Endodermal cell (in vitro differentiated cells): ENCODE measurements at regions not wholly inside any gene's neighbourhood (a gene's known extent, or its start where the extent isn't known, plus 50 kb on each side); places are given as distances from the start of the nearest gene placed in this dataset.

Experiments
- DNase-seq: peaks from one replicate; pipeline ENCODE4 v3.0.0-alpha.2; 2017
- H3K27ac ChIP-seq: 2 replicates; pipeline ENCODE4 v1.5.1; 2013; ENCODE audit warnings: mild to moderate bottlenecking, low read depth, low read length, moderate library complexity
- H3K27me3 ChIP-seq: 2 replicates; pipeline ENCODE4 v1.6.1; 2013; ENCODE audit warnings: mild to moderate bottlenecking, low read length, moderate library complexity; ENCODE audit not compliant: insufficient read depth, control insufficient read depth, poor library complexity, severe bottlenecking
- H3K36me3 ChIP-seq: 2 replicates; pipeline ENCODE4 v1.7.0; 2013; ENCODE audit warnings: mild to moderate bottlenecking, low read length, moderate library complexity; ENCODE audit not compliant: control insufficient read depth, insufficient read depth
- H3K4me1 ChIP-seq: one replicate; pipeline ENCODE4 v1.7.0; 2013; ENCODE audit warnings: low read length; ENCODE audit not compliant: control insufficient read depth, insufficient read depth
- H3K4me3 ChIP-seq: 2 replicates; pipeline ENCODE4 v1.5.1; 2013; ENCODE audit warnings: mild to moderate bottlenecking, low read length, moderate library complexity
- H3K9ac ChIP-seq: 2 replicates; pipeline ENCODE4 v1.6.1; 2013; ENCODE audit warnings: mild to moderate bottlenecking, low read length, moderate library complexity; ENCODE audit not compliant: poor library complexity, severe bottlenecking; ENCODE audit errors: extremely low read depth
- H3K9me3 ChIP-seq: 2 replicates; pipeline ENCODE4 v1.6.1; 2013; ENCODE audit warnings: mild to moderate bottlenecking, low read length, moderate library complexity; ENCODE audit not compliant: control insufficient read depth
- H3K27ac Mint-ChIP-seq: 2 replicates; pipeline ENCODE4 v1.8.0; 2020; ENCODE audit warnings: mixed read lengths
- H3K27me3 Mint-ChIP-seq: 2 replicates; pipeline ENCODE4 v1.8.0; 2021; ENCODE audit warnings: mild to moderate bottlenecking, mixed read lengths; ENCODE audit not compliant: insufficient read depth
- H3K36me3 Mint-ChIP-seq: 2 replicates; pipeline ENCODE4 v1.8.0; 2020; ENCODE audit warnings: low read depth, mixed read lengths
- H3K4me1 Mint-ChIP-seq: 2 replicates; pipeline ENCODE4 v1.8.0; 2020; ENCODE audit warnings: mixed read lengths
- H3K4me3 Mint-ChIP-seq: 2 replicates; pipeline ENCODE4 v1.8.0; 2020; ENCODE audit warnings: mild to moderate bottlenecking, moderate library complexity, mixed read lengths
- H3K9me3 Mint-ChIP-seq: 2 replicates; pipeline ENCODE4 v1.8.0; 2020; ENCODE audit warnings: mild to moderate bottlenecking, mixed read lengths
- CTCF ChIP-seq: fragments of 200-600 bp; sonication (generic); conservative IDR thresholded peaks from 2 replicates; pipeline ENCODE4 v1.5.0; 2021; ENCODE audit warnings: antibody characterized with exemption, mild to moderate bottlenecking
- WGBS, 2 experiments: methylation state at CpG; one replicate each; pipeline versions ENCODE4 v1.1.5 to v1.1.7; 2013; ENCODE audit warnings: missing lambda C conversion rate in 2 of 2, mixed read lengths in 1 of 2; ENCODE audit not compliant: insufficient coverage in 1 of 2, insufficient read length in 1 of 2; 5-methylcytosine and 5-hydroxymethylcytosine counted together

- Mint-ChIP-seq H3K9me3 (peaks cover 3% of the 10 kb centered on the region), H3K27me3 (peaks cover 54% of the 10 kb centered on the region), H3K36me3 (peaks cover under 1% of the 10 kb centered on the region), H3K4me1 (peaks cover 20% of the 10 kb centered on the region), H3K27ac (no peak overlapping the region), H3K4me3 (no peak overlapping the region)
- Histone ChIP-seq H3K4me1 (peaks cover 5% of the 10 kb centered on the region), H3K36me3 (no peaks in the 10 kb centered on the region), H3K9me3 (peaks cover 5% of the 10 kb centered on the region), H3K27ac (no peak overlapping the region), H3K9ac (no peak overlapping the region), H3K27me3 (peaks cover 63% of the 10 kb centered on the region), H3K4me3 (no peak overlapping the region)
- no peak for DNase-seq
- no peak for TF ChIP-seq CTCF
Measured at GRCh38 chr12:5308216-5308615, 123.7 kb upstream of the NTF3 start.

GRCh38 chr12:5308996-5309395 is 122.9 kb upstream of the NTF3 start:
- Mint-ChIP-seq H3K4me3 (no peak overlapping the region), H3K9me3 (peaks cover 10% of the 10 kb centered on the region), H3K36me3 (peaks cover 3% of the 10 kb centered on the region), H3K27me3 (peaks cover 54% of the 10 kb centered on the region), H3K27ac (no peak overlapping the region), H3K4me1 (peaks cover 20% of the 10 kb centered on the region)
- H3K36me3 ChIP-seq: no peaks in the 10 kb centered on the region
- no peak for TF ChIP-seq CTCF
- peaks cover 5% of the 10 kb centered on the region for H3K4me1 ChIP-seq
- no peak overlapping the region for H3K4me3 ChIP-seq
- no peak overlapping the region for H3K9ac ChIP-seq
- no peak for DNase-seq
- 94 to 100% methylated on average over 5 to 8 of the region's 8 CpGs for WGBS, 2 experiments
- peaks cover 12% of the 10 kb centered on the region for H3K9me3 ChIP-seq
- H3K27ac ChIP-seq: no peak overlapping the region
- H3K27me3 ChIP-seq: peaks cover 55% of the 10 kb centered on the region

GRCh38 chr12:5309654-5310053 is 122.3 kb upstream of the NTF3 start:
- 92 to 100% methylated on average over 1 to 8 of the region's 8 CpGs for WGBS, 2 experiments
- Histone ChIP-seq H3K9me3 (peaks cover 19% of the 10 kb centered on the region), H3K9ac (no peak overlapping the region), H3K4me1 (peaks cover 5% of the 10 kb centered on the region), H3K36me3 (no peaks in the 10 kb centered on the region), H3K27me3 (peaks cover 49% of the 10 kb centered on the region), H3K27ac (no peak overlapping the region), H3K4me3 (no peak overlapping the region)
- no peak for DNase-seq
- peaks cover 50% of the 10 kb centered on the region for H3K27me3 Mint-ChIP-seq
- no peak overlapping the region for H3K4me3 Mint-ChIP-seq
- peaks cover 6% of the 10 kb centered on the region for H3K36me3 Mint-ChIP-seq
- H3K27ac Mint-ChIP-seq: no peak overlapping the region
- H3K4me1 Mint-ChIP-seq: peaks cover 20% of the 10 kb centered on the region
- TF ChIP-seq CTCF: no peak
- H3K9me3 Mint-ChIP-seq: peaks cover 16% of the 10 kb centered on the region
